T-cell (primary cell): ENCODE measurements at regions not wholly inside any gene's neighbourhood (a gene's known extent, or its start where the extent isn't known, plus 50 kb on each side); places are given as distances from the start of the nearest gene placed in this dataset.

ENCODE experiments used
- ATAC-seq, 4 experiments: fragments of 200-7000 bp in 3 of 4; fragments of 150-1000 bp in 1 of 4; cut with Tn5 transposase; replicated peaks in 1 of 4; 1 replicate in 3 of 4; 2 replicates in 1 of 4; pipeline ENCODE4 v1.10.0; 2021; ENCODE audit warnings: moderate library complexity in 3 of 4, mild to moderate bottlenecking in 2 of 4, moderate number of reproducible peaks in 1 of 4
- CTCF ChIA-PET, 2 donors: fragments of 300-600 bp; sonication (Branson Sonifier 250); formaldehyde crosslinking; loops; one replicate each; lab custom pipeline; 2022; ENCODE audit warnings: antibody characterized with exemption in 2 of 2; lab: Charles Lee
- POLR2A ChIA-PET, 2 donors: fragments of 300-600 bp; sonication (Branson Sonifier 250); formaldehyde crosslinking; loops; one replicate each; lab custom pipeline; 2022; ENCODE audit warnings: antibody characterized with exemption in 2 of 2; lab: Charles Lee
- DNase-seq, 35 experiments: peaks; one replicate each; pipeline versions ENCODE4 v3.0.0 to v3.0.0-alpha.2; 2013 to 2023
- H3K27ac ChIP-seq: one replicate; pipeline ENCODE4 v1.5.1; 2013; ENCODE audit warnings: low read length
- H3K27me3 ChIP-seq, 2 experiments: replicated peaks in 1 of 2; 1 replicate in 1 of 2; 2 replicates in 1 of 2; pipeline versions ENCODE4 v1.6.1 to v1.7.0; 2013; ENCODE audit warnings: low read length in 1 of 2, mixed read lengths in 1 of 2; ENCODE audit not compliant: control insufficient read depth in 2 of 2, insufficient read depth in 2 of 2; ENCODE audit errors: extremely low read depth in 1 of 2
- H3K36me3 ChIP-seq, 2 donors: 1 replicate in 1 of 2; 2 replicates in 1 of 2; pipeline versions ENCODE4 v1.6.1 to v1.7.0; 2013; ENCODE audit warnings: low read length in 1 of 2; ENCODE audit not compliant: control insufficient read depth in 2 of 2, insufficient read depth in 1 of 2; ENCODE audit errors: extremely low read depth in 1 of 2
- H3K4me1 ChIP-seq, 2 experiments: 1 replicate in 1 of 2; 2 replicates in 1 of 2; pipeline versions ENCODE4 v1.6.1 to v1.7.0; 2013; ENCODE audit warnings: low read length in 2 of 2, mixed read lengths in 1 of 2; ENCODE audit not compliant: insufficient read depth in 2 of 2, control insufficient read depth in 1 of 2; ENCODE audit errors: extremely low read depth in 1 of 2
- H3K4me3 ChIP-seq, 2 donors: 1 replicate in 1 of 2; 2 replicates in 1 of 2; pipeline versions ENCODE4 v1.5.1 to v1.7.0; 2013; ENCODE audit warnings: mild to moderate bottlenecking in 2 of 2, low read length in 1 of 2, moderate library complexity in 1 of 2; ENCODE audit not compliant: control insufficient read depth in 1 of 2; ENCODE audit errors: extremely low read depth in 1 of 2
- H3K9me3 ChIP-seq: 2 replicates; pipeline ENCODE4 v1.7.0; 2013
- H3K27ac Mint-ChIP-seq, 2 donors: one replicate each; pipeline ENCODE4 v1.8.0; 2020 to 2021; ENCODE audit warnings: mild to moderate bottlenecking in 2 of 2, mixed read lengths in 2 of 2
- H3K27me3 Mint-ChIP-seq, 2 donors: one replicate each; pipeline ENCODE4 v1.8.0; 2021 to 2022; ENCODE audit warnings: mixed read lengths in 2 of 2
- H3K36me3 Mint-ChIP-seq: one replicate; pipeline ENCODE4 v1.8.0; 2021; ENCODE audit warnings: mixed read lengths
- H3K4me1 Mint-ChIP-seq, 3 donors: one replicate each; pipeline ENCODE4 v1.8.0; 2020 to 2022; ENCODE audit warnings: mixed read lengths in 3 of 3, mild to moderate bottlenecking in 1 of 3
- H3K4me3 Mint-ChIP-seq, 3 donors: one replicate each; pipeline ENCODE4 v1.8.0; 2020 to 2022; ENCODE audit warnings: mild to moderate bottlenecking in 3 of 3, mixed read lengths in 3 of 3, moderate library complexity in 3 of 3
- H3K9me3 Mint-ChIP-seq, 3 donors: one replicate each; pipeline ENCODE4 v1.8.0; 2020 to 2022; ENCODE audit warnings: mixed read lengths in 3 of 3
- WGBS: methylation state at CpG from one replicate; pipeline ENCODE4 v1.1.5; 2013; ENCODE audit warnings: missing lambda C conversion rate; ENCODE audit not compliant: insufficient coverage; 5-methylcytosine and 5-hydroxymethylcytosine counted together

- DNase-seq (no peak), ATAC-seq (no peak)
- H3K36me3 Mint-ChIP-seq, result no peaks in the 10 kb centered on the region
- 47% methylated on average over 2 of the region's 4 CpGs for WGBS
- ChIA-PET CTCF (no interaction called here), POLR2A (no interaction called here)
- H3K27me3 Mint-ChIP-seq, result peaks cover 0 to 5% of the 10 kb centered on the region in 2 donors
- no peak overlapping the region for H3K27ac ChIP-seq
- H3K4me1 Mint-ChIP-seq, result no peaks in the 10 kb centered on the region
- no peak overlapping the region for H3K27ac Mint-ChIP-seq
- H3K36me3 ChIP-seq, result no peaks in the 10 kb centered on the region
- no peak overlapping the region for H3K4me3 Mint-ChIP-seq
- no peaks in the 10 kb centered on the region for H3K9me3 Mint-ChIP-seq
- no peaks in the 10 kb centered on the region for H3K9me3 ChIP-seq
- no peaks in the 10 kb centered on the region for H3K4me1 ChIP-seq
- H3K4me3 ChIP-seq, result no peak overlapping the region
- H3K27me3 ChIP-seq, result peaks cover 0 to 5% of the 10 kb centered on the region in 2 experiments
These were observed 179.4 kb downstream of the TGFB2 start for GRCh38 chr1:218524526-218524925.

- no peak overlapping the region for H3K27ac ChIP-seq
- H3K9me3 ChIP-seq, result no peaks in the 10 kb centered on the region
- no peaks in the 10 kb centered on the region for H3K36me3 ChIP-seq
- ATAC-seq (no peak), DNase-seq (no peak)
- ChIA-PET POLR2A (interaction anchor here in 1 of 2 donors (0.6 to 0.7 kb wide), 2 partner anchors 16 to 119 kb away, joined by 3 to 6 read pairs; no protein-coding TSS in a partner anchor), CTCF (no interaction called here)
- no peak overlapping the region for H3K27ac Mint-ChIP-seq
- no peaks in the 10 kb centered on the region for H3K36me3 Mint-ChIP-seq
- H3K27me3 Mint-ChIP-seq, result peaks cover 0 to 5% of the 10 kb centered on the region in 2 donors
- WGBS, result 29% methylated on average over 2 of the region's 6 CpGs
- peaks cover 0 to 5% of the 10 kb centered on the region in 2 experiments for H3K27me3 ChIP-seq
- no peaks in the 10 kb centered on the region for H3K4me1 ChIP-seq
- H3K4me3 Mint-ChIP-seq, result no peak overlapping the region
- H3K4me1 Mint-ChIP-seq, result no peaks in the 10 kb centered on the region
- no peaks in the 10 kb centered on the region for H3K9me3 Mint-ChIP-seq
- no peak overlapping the region for H3K4me3 ChIP-seq
These were observed 179.9 kb downstream of the TGFB2 start for GRCh38 chr1:218525031-218525430.

- no peaks in the 10 kb centered on the region for H3K4me1 ChIP-seq
- no peak overlapping the region for H3K4me3 Mint-ChIP-seq
- WGBS, result no CpG with 5 or more reads among the region's 3 CpGs
- no peaks in the 10 kb centered on the region for H3K36me3 Mint-ChIP-seq
- H3K27me3 Mint-ChIP-seq, result peaks cover 0 to 5% of the 10 kb centered on the region in 2 donors
- no peaks in the 10 kb centered on the region for H3K4me1 Mint-ChIP-seq
- ChIA-PET POLR2A (interaction anchor here in 1 of 2 donors (0.6 to 0.7 kb wide), 2 partner anchors 15 to 120 kb away, joined by 3 to 6 read pairs; no protein-coding TSS in a partner anchor), CTCF (no interaction called here)
- peaks cover 0 to 5% of the 10 kb centered on the region in 2 experiments for H3K27me3 ChIP-seq
- H3K4me3 ChIP-seq, result no peak overlapping the region
- no peak for DNase-seq
- no peak for ATAC-seq
- H3K36me3 ChIP-seq, result no peaks in the 10 kb centered on the region
- no peak overlapping the region for H3K27ac Mint-ChIP-seq
- no peaks in the 10 kb centered on the region for H3K9me3 ChIP-seq
- no peaks in the 10 kb centered on the region for H3K9me3 Mint-ChIP-seq
- no peak overlapping the region for H3K27ac ChIP-seq
These were observed 180.5 kb downstream of the TGFB2 start for GRCh38 chr1:218525451-218526197.

- no peak overlapping the region for H3K4me3 Mint-ChIP-seq
- peaks cover 0 to 5% of the 10 kb centered on the region in 2 donors for H3K27me3 Mint-ChIP-seq
- H3K9me3 ChIP-seq, result no peaks in the 10 kb centered on the region
- DNase-seq (no peak), ATAC-seq (no peak)
- ChIA-PET POLR2A (no interaction called here), CTCF (no interaction called here)
- no peaks in the 10 kb centered on the region for H3K4me1 Mint-ChIP-seq
- H3K27ac Mint-ChIP-seq, result no peak overlapping the region
- H3K27ac ChIP-seq, result no peak overlapping the region
- no peaks in the 10 kb centered on the region for H3K36me3 Mint-ChIP-seq
- H3K27me3 ChIP-seq, result peaks cover 0 to 4% of the 10 kb centered on the region in 2 experiments
- H3K36me3 ChIP-seq, result no peaks in the 10 kb centered on the region
- WGBS, result no CpG with 5 or more reads among the region's 1 CpG
- no peaks in the 10 kb centered on the region for H3K4me1 ChIP-seq
- H3K4me3 ChIP-seq, result no peak overlapping the region
- H3K9me3 Mint-ChIP-seq, result no peaks in the 10 kb centered on the region
These were observed 181.1 kb downstream of the TGFB2 start for GRCh38 chr1:218526198-218526580.

GRCh38 chr1:218527737-218528136 is 182.6 kb downstream of the TGFB2 start:
- Histone ChIP-seq H3K4me1 (no peaks in the 10 kb centered on the region), H3K9me3 (no peaks in the 10 kb centered on the region), H3K27ac (no peak overlapping the region), H3K36me3 (no peaks in the 10 kb centered on the region), H3K27me3 (no peaks in the 10 kb centered on the region), H3K4me3 (no peak overlapping the region)
- WGBS, result no CpG with 5 or more reads among the region's 3 CpGs
- ChIA-PET POLR2A (no interaction called here), CTCF (no interaction called here)
- Mint-ChIP-seq H3K4me1 (no peaks in the 10 kb centered on the region), H3K27me3 (peaks cover 0 to 3% of the 10 kb centered on the region in 2 donors), H3K36me3 (no peaks in the 10 kb centered on the region), H3K27ac (no peak overlapping the region), H3K9me3 (no peaks in the 10 kb centered on the region), H3K4me3 (no peak overlapping the region)
- no peak for ATAC-seq
- DNase-seq, result no peak

GRCh38 chr1:218529646-218530300 is 184.6 kb downstream of the TGFB2 start:
- Histone ChIP-seq H3K4me1 (no peaks in the 10 kb centered on the region), H3K27me3 (no peaks in the 10 kb centered on the region), H3K9me3 (no peaks in the 10 kb centered on the region), H3K27ac (no peak overlapping the region), H3K36me3 (no peaks in the 10 kb centered on the region), H3K4me3 (no peak overlapping the region)
- no CpG with 5 or more reads among the region's 6 CpGs for WGBS
- DNase-seq (no peak), ATAC-seq (no peak)
- Mint-ChIP-seq H3K36me3 (no peaks in the 10 kb centered on the region), H3K9me3 (no peaks in the 10 kb centered on the region), H3K4me3 (no peak overlapping the region), H3K27me3 (peaks cover 0 to 6% of the 10 kb centered on the region in 2 donors), H3K27ac (no peak overlapping the region), H3K4me1 (no peaks in the 10 kb centered on the region)
- POLR2A ChIA-PET, result no interaction called here
- CTCF ChIA-PET, result interaction anchor here in 1 of 2 donors (1.0 kb wide), 1 partner anchor 13 kb away, joined by 3 read pairs; no protein-coding TSS in a partner anchor
